ENCODE measurements at regions not wholly inside any gene's neighbourhood (a gene's known extent, or its start where the extent isn't known, plus 50 kb on each side); places are given as distances from the start of the nearest gene placed in this dataset.
"Not testable (repeated sequence)": the region's sequence is repeated elsewhere in the genome, so short reads cannot be mapped to it uniquely, and the experiment has no call there.

DNA sequence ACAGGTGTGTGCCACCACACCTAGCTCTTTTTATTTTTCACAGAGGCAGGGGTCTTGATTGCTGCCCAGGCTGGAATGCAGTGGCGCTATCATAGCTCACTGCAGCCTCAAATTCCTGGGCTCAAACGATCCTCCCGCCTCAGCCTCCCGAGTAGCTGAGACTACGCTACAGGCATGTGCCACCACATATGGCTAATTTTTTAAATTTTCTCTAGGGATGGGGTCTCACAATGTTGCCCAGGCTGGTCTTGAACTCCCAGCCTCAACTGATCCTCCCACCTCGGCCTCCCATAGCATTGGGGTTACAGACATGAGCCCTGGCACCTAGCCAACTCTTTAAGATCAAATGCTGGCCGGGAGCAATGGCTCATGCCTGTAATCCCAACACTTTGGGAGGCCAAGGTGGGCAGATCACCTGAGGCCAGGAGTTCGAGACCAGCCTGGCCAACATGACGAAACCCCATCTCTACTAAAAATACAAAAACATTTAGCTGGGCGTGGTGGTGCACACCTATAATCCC lies 50.6 kb upstream of the MYL10 start:
- FAIRE-seq = not testable (repeated sequence)

DNA sequence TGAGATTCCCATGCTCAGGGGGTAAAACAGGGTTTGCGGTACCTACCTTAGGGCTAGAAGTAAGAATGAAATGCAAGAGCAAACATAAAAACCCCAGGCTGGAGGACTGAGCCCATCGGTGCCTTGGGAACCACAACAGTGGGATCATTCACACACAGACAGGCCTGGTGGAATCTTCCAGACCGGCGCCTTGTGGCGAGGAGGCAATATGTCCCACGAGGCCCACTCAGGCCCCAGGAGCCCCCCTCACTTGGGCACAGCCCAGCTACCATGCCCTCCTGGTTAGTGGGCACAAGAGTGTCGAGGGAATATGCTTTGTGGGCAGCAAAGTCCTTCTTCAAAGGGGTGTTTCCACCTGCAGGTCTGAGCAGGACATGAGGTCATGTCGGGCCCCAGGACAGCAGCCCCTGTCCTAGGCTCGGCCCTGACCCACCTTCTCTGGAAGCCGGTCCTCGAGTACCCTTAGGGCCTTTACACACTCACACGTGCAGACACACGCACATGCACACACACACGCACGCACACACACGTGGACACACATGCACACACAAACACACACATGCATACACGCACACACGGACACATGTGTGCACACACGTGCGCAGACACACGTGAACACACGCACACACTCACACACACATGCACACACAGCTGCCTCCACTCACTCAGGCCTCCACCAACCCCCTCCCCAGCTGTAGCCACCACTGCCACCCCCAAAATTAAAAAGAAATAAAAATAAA lies 51.5 kb upstream of the MYL10 start:
- FAIRE-seq = no peak

DNA sequence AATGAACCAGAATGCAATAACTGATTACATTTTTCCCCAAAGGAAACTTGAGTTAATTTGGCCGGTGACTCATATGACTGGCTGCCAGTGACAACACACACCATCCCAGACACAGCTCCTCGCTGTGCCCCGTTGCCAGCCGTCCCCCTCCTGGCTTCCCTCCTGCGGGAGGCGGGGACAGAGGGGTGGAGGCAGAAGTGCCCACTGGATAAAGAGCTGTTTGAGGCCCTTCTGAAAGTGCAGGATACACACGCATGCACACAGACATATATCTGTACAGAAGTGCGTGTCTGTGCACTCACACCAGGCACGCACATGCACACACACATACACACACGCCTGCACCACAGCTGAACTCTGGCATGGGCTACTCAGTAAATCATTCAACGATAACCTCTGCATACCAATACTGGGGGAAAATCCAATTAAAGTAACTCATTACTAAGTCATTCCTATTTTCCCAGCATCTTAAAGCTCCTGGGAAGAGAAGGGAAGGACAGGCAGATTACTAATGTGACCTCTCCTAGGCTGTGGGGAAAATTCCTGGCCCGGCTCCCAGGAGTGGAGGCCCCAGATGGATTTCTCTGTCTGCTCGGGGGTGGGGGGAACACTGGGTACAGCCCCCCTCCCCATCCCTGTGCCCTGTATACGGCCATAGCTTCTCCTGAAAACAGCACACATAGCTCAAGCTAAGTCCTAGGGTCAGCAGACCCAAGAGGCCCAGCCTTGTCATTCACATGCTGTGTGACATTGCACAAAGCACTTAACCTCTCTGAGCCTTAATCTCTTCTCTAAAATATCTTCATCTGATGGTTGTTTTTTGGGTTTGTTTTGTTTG lies 52.3 kb upstream of the MYL10 start:
- FAIRE-seq = no peak

DNA sequence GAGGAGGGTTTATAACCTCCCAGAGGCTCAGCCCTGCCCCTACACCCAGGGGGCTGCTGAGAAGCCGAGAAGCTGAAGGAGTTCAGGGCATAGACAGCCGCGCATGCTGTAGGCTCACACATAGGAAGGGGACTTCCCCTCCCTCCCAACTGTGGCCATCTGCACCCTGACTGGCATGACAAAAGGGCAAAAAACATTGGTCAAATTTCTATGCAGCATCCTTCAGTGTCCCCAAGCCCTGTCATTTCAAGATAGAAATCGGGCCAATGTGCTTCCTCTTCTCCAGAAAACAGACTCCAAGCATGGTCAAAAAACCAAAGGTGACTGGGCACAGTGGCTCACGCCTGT lies 55.9 kb upstream of the MYL10 start:
- FAIRE-seq = no peak

DNA sequence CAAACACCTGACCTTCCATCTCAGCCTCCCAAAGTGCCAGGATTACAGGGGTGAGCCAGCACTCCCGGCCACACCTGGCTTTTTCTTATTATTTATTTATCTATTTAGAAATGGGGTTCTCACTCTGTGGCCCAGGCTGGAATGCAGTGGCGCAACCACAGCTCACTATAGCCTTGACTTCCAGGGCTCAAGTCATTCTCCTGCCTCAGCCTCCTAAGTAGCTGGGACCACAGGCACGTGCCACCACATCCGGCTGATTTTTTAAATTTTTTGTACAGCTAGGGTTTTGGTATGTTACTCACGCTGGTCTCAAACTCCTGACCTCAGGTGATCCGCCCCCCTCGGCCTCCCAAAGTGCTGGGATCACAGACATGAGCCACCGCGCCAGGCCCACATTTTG lies 56.9 kb upstream of the MYL10 start:
- FAIRE-seq = no peak

DNA sequence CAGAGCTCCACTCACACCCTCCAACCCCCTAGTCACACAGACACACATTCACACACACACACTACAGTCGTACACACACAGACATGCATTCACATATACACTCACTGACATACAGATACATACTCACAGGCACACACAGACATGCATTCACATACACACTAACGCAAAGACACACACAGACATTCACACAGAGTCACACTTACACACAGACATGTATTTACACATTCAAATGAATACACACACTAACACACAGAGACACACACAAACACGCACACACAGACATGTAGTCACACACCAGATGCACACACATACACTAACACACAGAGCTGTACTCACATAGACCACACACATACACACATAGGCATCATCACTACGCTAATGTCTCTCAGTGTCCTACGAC lies 58.0 kb upstream of the MYL10 start:
- FAIRE-seq = no peak

DNA sequence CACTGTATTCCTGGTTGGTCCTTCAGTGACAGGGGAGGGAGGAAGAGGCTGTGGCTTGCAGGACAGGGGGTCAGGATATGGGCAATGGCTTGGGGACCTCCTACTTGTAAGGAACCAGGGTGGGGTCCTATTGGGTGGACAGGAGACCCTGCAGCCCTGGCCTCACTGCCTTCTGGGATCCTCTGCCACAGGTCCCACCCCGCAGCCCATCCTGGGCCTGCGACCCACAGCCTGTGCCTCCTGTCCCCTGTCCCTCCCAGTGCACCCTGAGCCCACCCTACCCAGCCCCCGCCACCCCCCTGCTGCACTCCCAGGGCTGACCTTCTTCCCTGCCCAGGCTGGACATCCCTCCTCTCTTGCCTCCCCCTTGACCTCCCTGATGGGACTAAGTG lies 58.7 kb upstream of the MYL10 start:
- no peak for FAIRE-seq

DNA sequence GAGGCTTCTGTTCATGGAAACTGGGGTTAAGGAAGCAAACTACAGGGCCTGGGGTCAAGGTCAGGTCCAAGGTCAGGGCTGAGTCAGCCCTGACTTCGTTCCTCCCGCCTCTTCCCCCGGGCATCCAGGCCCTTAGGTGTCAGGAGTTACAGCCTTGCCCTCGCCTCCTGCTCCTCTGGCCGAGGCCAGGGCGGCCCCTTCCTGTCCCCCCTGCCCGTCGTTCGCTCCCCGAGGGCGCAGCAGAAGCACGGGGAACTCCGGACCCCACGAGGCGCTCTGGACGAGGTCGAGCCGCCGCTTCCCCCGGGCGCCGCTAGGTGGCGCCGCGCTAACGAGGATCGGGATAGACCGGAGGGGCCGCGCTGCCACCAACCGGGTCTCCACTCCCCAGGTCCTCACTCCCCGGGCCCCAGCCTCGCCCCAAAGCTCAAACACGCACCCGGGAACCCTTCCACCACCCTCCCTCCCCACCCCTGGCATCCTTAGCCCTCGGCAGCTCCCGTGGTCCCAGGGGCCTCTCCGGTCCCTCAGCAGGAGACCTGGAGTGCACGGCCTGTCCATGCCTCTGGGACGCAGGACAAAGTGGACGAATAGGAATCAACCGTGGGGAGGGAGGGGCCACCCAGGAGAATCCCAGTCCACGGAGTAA lies 59.2 kb upstream of the MYL10 start:
- FAIRE-seq = no peak

DNA sequence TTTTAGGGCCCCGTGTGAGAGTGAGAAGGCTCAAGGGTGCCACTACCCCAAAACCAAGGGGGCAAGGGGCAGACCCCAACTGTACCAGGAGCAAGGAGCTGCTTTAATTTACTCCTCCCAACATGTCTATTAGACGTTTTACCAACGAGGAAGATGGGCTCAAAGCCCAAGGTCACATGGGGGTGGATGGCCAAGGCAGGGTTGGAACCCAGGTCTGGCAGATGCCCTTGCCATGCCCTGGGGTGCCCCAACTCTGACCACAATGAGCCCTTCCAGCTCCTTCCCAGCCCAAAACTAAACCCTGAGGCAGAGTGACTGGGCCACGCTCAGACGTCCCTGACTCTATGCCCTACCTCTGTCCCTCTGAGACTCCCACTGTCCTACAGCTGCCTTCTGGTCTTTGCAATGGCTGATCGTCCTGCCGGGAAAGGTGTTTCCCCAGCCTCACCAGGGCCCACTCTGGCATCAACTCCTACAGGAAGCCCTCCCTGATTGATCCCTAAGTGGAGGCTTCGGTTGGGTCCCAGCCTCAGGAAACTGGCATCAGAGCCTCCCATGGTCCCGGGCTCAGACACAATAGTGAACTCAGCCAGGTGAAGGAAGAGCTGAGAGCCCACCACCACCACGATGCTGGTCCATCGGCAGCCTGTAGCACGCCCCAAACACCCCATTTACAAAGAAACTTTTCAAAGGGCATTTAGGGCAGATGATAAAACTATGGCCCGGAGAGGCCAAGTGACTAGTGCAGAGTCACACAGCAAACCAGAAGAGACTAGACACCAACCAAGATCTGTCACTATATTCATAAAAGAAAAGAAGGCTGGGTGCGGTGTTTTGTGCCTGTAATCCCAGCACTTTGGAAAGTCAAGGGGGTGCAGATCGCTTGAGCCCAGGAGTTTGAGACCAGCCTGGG lies 60.2 kb upstream of the MYL10 start:
- FAIRE-seq = no peak

DNA sequence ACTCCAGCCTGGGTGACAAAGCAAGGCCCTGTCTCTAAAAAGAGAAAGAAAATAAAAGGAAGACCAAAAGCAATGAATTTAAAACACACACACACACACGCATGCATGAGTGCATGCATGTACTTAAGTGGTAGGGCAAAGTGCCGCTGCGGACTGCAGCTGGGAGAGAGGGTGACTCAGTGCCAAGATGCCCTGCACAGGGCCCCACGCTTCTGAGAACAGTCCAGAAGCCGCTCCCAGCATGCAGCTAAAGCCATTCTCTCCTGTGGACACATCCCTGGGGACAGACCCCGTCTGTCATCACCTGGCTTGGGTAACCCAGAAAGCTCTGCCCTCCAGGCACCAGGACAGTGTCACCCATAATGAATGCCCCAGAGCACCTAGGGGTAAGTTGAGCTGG lies 61.0 kb upstream of the MYL10 start:
- no peak for FAIRE-seq

DNA sequence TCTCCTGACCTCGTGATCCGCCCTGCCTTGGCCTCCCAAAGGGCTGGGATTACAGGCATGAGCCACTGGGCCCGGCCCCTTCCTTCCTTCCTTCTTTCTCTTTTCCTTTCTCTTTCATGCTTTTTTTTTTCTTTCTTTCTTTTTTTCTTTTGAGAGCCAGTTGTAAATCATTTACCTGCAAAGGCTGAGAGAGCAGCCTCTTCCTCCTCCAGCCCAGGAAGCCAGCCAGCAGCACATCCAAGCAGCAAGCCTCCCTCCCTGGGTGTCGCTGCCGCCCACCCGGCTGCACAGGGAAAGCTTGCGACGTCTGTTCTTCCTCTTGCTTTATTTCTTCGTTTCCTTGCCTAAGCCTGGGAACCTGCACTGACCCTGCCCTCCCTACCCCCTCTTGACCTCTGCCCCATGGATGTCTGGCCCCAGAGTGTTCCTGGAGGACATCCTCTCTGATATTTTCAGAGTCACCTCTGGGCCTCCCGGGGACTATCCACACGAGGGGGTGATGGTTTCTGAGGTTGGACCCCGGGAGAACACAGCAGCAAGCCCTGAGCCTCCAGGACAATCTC lies 62.8 kb upstream of the MYL10 start:
- no peak for FAIRE-seq

DNA sequence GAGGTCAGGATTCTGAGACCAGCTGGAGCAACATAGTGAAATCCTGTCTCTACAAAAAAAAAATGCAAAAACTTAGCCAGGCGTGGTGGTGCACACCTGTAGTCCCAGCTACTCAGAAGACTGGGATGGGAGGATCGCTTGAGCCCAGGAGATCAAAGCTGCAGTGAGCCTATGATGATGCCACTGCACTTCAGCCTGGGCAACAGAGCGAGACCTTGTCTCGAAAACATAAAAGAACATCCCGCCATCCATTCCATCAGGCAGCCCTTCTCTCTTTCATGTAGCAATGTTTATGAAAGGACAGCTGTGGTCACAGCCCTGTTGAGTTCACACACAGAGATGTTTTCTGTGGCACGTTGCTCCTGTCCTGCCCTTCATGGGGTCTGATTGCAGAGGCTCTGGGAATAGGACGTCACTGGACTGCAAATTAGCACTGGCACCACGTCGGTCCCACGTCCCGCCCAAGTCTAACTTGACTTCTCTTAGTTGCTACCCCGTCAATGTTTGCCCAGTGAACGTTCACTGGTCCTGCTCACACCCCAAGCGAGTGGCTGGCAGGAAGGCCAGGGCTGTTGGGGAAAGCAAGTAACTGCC lies 64.5 kb upstream of the MYL10 start:
- no peak for FAIRE-seq

DNA sequence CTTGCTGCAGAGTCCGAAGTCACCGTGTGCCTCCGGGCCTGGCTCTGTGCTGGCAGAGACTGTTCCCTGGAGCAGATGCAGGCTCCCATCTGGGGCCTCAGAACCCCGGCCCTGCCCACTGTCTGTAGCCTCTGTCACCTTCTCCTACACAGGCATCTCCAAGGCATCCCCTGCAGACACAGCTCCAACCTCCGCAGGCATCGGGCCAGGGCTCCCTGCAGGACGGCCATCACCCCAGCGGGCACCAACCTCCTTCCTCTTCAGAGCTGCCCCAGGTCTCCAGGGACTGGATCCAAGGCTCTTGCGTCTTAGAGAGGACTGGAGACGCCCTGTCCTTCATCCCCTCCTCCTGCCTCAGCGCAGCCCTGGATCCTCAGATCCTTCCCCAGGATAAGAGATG lies 69.9 kb upstream of the MYL10 start:
- FAIRE-seq = no peak

DNA sequence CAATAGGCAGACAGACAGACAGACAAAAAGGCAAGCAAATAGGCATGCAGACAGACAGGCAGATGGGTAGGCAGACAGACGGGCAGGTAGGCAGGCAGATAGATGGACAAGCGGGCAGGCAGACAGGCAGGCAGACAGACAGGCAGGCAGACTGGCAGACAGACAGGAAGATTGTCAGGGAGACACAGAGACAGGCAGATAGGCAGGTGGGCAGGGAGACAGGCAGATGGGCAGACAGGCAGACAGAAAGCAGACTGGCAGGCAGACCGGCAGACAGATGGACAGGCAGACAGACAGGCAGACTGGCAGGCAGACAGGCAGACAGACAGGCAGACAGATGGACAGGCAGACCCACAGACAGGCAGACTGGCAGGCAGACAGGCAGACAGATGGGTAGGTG lies 70.3 kb upstream of the MYL10 start:
- FAIRE-seq = no peak

DNA sequence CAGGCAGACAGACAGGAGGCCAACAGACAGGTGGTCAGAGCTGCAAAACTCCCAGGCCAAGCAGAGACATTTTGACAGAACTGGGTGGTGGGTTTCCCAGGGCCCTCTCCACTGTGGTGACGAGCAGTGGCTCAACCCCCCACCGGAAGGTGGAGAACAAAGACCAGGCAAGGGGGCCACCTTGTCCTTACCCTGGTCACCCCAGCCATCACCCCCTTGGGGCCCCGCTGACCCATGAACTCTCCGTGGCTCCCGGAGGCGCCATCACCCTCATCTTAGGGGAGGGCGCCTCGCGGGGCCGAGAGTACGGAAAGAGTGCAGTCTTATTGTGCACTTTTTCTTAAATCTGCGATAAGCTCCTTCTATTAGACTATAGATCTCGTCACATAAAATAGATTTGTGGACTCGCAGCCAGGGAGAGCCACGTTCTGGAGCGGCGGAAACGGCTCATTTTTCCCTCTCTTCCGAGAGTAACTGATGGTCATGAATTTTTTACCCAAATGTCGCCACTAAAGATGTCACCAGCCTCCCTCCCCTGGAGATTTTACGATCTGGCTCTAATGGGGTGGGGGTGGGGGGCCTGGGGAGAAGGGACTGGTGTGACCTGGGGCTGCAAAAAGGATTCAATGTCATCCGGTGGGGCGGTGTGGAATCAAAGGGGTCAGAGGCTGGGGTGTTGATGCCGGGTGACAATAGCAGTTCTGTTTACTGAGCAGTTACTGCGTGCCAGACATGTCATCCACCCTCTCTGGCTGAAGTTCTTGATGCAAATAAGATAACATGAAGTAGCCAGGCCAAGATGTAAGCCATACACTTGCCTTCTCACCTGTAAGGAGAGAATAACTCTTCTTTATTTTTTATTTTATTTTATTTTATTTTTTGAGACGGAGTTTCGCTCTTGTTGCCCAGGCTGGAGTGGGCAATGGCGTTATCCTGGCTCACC lies 71.1 kb upstream of the MYL10 start:
- FAIRE-seq = no peak

DNA sequence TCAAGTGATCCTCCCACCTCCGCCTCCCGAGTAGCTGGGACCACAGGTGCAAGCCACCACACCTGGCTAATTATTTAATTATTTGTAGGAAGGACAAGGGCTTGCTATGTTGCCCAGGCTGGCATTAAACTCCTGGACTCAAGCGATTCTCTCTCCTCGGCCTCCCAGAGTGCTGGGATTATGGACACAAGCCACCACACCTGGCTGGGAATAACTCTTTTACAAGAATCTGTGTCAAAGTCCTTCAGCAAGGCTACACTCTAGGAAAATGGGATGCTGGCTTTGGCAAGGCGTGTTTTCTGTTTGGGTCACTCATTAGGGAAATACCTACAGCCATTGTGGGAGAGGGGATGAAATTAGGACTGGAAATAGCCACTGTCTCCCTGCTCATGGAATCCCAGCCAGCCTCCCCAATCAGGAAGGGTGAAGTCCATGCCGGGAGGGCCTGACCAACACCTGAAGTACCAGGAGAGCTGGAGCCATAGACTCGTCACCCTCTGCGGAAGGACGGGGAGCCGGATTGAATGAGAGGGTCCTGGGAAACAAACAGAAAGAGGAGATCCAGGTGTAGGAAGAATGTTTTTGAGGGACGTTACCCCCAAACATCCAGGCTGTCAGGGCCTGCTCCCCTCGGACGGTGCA lies 72.2 kb upstream of the MYL10 start:
- no peak for FAIRE-seq

DNA sequence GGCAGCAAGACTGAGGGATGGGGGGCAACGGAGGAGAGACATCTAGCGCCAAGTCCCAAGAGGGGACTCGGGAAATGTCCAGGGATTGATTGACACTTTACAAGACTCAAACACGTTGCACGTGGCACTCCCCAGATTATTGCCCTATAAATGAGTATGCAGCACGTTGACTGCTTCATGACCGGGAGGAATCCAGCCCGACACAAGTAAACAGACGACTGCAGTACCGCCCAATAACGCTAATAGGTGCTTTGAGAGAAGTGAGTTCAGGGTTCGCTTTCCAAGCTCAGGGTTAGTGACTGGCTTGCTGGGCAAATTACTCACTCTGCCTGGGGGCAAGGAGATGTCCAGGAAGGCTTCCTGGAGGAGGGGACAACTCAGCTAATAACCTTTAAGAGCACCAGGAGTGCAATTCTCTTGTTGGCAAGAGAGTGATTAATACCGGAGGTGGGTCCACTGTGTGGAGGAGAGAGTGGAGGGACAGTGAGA lies 73.3 kb upstream of the MYL10 start:
- no peak for FAIRE-seq

DNA sequence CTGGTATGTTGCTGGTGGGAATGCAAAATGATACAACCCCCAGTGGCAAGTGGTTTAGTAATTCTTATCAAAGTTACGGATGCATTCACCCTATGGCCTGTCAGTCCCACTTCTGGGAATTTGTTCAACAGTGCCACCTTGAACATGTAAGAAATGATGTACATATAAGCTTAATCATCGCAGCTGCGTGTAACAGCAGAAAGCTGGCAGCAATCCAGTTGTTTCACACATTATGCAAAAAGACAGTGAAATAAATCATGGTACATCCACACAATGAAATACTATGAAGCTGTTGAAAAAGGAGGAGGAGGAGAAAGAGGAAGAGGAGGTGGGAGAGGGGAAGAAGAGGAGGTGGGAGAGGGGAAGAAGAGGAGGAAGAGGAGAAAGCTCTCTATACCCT lies 76.2 kb upstream of the MYL10 start:
- FAIRE-seq = no peak

DNA sequence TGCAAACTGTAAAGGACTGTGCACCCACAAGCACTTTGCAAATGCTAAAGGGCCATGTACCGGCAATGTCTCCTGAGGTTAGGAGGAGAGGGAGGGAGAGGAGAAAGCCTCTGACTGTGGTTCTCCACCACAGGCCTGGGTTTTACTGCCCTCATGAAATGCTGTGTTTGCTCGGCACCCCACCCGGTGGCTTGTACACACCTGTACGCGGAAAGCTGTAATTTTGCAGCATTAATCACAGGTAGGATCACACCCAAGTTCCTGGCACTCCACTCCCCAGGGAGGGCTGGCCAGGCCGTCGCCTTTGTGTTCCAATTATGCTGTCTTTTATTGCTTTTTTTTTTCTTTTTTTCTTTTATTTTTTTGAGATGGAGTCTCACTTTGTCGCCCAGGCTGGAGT lies 78.5 kb upstream of the MYL10 start:
- FAIRE-seq = no peak

DNA sequence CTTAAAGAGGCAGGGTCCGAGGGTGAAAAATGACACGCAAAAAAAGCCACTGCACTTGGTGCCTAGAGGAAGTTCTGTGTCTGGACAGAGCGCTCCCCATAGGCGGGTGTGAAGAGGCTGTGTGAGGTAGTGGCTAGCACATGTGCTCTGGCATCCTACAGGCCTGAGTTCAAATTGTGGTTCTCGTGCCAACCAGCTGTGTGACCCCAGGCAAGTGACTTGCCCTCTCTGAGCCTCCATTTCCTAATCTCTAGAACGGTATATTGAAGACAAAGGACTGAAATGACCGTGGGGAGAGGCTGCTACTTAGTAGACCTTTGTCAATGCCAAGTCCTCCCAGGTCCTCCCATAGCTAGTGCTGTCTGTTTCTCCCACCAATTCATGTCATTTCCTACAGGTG lies 79.1 kb upstream of the MYL10 start:
- FAIRE-seq = no peak

Data from A204.1 (cell line).